ENCODE measurements at regions not wholly inside any gene's neighbourhood (a gene's known extent, or its start where the extent isn't known, plus 50 kb on each side); places are given as distances from the start of the nearest gene placed in this dataset.

GRCh38 chr10:129320340-129320739 is 146.7 kb upstream of the MGMT start:
- no peak for FAIRE-seq

More at GRCh38 chr10:129320340-129320739, 146.7 kb upstream of the MGMT start:
- WGBS (ENCODE audit: insufficient coverage, low coverage, missing lambda C conversion rate), result 0% methylated on average over 1 of the region's 1 CpG
- Histone ChIP-seq H3K9ac (ENCODE audit: insufficient read depth in 1 of 2, low read depth in 2 of 2, low read length in 2 of 2) (no peak overlapping the region), H3K27ac (ENCODE audit: extremely low read depth, low read depth, low read length) (no peak overlapping the region), H3K4me1 (replicated peaks in 1 of 2; ENCODE audit: control insufficient read depth in 2 of 2, insufficient read depth in 2 of 2, low read length in 2 of 2) (no peaks in the 10 kb centered on the region), H3K36me3 (ENCODE audit: control insufficient read depth, insufficient read depth, low read length) (no peaks in the 10 kb centered on the region), H3K27me3 (ENCODE audit: control insufficient read depth in 2 of 2, insufficient read depth in 2 of 2, low read length in 2 of 2) (no peaks in the 10 kb centered on the region; a peak in 1 of 5 replicates), H3K79me2 (ENCODE audit: control insufficient read depth, insufficient read depth, low read length) (no peaks in the 10 kb centered on the region), H3K9me1 (ENCODE audit: control insufficient read depth, insufficient read depth, low read length) (no peaks in the 10 kb centered on the region), H3K4me3 (no peak overlapping the region), H3K9me3 (replicated peaks; ENCODE audit: control insufficient read depth, insufficient read depth, low read depth, low read length) (no peaks in the 10 kb centered on the region), H4K20me1 (replicated peaks; ENCODE audit: control insufficient read depth, insufficient read depth, low read length) (no peaks in the 10 kb centered on the region), H3K4me2 (ENCODE audit: insufficient read depth, low read length) (no peak overlapping the region), H2AFZ (ENCODE audit: low read depth, low read length) (no peak overlapping the region)
- no TSS peak for BruUV-seq (replicated peaks)
- no peak for TF ChIP-seq PHF21A (IDR thresholded peaks at IDR 0.05; ENCODE audit: borderline replicate concordance, low read depth)
- no peak for TF ChIP-seq THRB (CRISPR knock-in tag; conservative IDR thresholded peaks at IDR 0.05)
- no peak for TF ChIP-seq EP300 (IDR thresholded peaks at IDR 0.05; ENCODE audit: low read length)
- no peak for TF ChIP-seq HOXB6 (CRISPR knock-in tag; IDR thresholded peaks at IDR 0.05; ENCODE audit: borderline replicate concordance)
- TF ChIP-seq CEBPZ (IDR thresholded peaks at IDR 0.05; ENCODE audit: borderline replicate concordance, low read depth, low read length), result no peak
- no peak for TF ChIP-seq XRCC4 (IDR thresholded peaks at IDR 0.05; ENCODE audit: extremely low read depth, insufficient read depth, insufficient read length)
- ATAC-seq (no peak), DNase-seq (ENCODE audit: extremely low read depth in 1 of 4, low spot score in 3 of 4) (no peak)
- intact Hi-C loops (cut with micrococcal nuclease), result no loop called here
- ChIA-PET CTCF (ENCODE audit: low intra/inter-chr PET ratio) (no interaction called here), POLR2A (no interaction called here)
- in situ Hi-C loops (cut with MboI), result no loop called here

All from K562 (cell line).